ENCODE measurements at regions not wholly inside any gene's neighbourhood (a gene's known extent, or its start where the extent isn't known, plus 50 kb on each side); places are given as distances from the start of the nearest gene placed in this dataset.
A peak's percentile ranks its signal among the peaks of the same experiment; 100 is the strongest.
"Not testable (repeated sequence)": the region's sequence is repeated elsewhere in the genome, so short reads cannot be mapped to it uniquely, and the experiment has no call there.

GRCh38 chr6:27777614-27778355 is 134.4 kb downstream of the OR2B2 start:
- no peak overlapping the region for H3K27ac ChIP-seq
- H3K4me3 ChIP-seq: no peak overlapping the region

- no peak overlapping the region for H3K4me3 ChIP-seq
Observed at GRCh38 chr6:27777126-27777525, 135.1 kb downstream of the OR2B2 start.

GRCh38 chr6:27776504-27776903 is 135.7 kb downstream of the OR2B2 start:
- Histone ChIP-seq H3K4me3 (no peak overlapping the region), H3K27ac (no peak overlapping the region)

More at GRCh38 chr6:27777126-27777525, 135.1 kb downstream of the OR2B2 start:
- H3K27ac ChIP-seq: no peak overlapping the region

DNA sequence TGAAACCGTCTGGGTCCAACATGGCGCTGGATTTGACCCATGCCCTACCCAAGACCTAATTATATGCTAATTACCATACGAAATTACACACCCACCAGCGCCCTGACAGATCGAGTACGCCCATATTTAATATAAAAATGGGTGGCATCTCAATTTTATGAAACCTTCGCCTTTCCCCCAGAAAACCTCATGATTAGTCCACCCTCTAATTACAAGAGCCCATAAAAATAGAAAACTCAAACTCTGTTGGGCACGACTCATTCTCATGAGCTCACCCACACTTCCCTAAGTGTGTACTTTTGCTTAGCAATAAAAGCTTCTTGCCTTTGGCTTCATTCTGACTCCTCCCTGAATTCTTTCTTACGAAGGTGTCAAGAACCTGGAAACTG is 136.4 kb downstream of the OR2B2 start:
- no peak overlapping the region for H3K27ac ChIP-seq
- H3K4me3 ChIP-seq: no peak overlapping the region

- not testable (repeated sequence) for H3K27ac ChIP-seq, H3K4me3 ChIP-seq
Observed at GRCh38 chr6:27775138-27775795, 136.9 kb downstream of the OR2B2 start.

- H3K27ac ChIP-seq: not testable (repeated sequence)
Observed at GRCh38 chr6:27774264-27774600, 138.0 kb downstream of the OR2B2 start.

DNA sequence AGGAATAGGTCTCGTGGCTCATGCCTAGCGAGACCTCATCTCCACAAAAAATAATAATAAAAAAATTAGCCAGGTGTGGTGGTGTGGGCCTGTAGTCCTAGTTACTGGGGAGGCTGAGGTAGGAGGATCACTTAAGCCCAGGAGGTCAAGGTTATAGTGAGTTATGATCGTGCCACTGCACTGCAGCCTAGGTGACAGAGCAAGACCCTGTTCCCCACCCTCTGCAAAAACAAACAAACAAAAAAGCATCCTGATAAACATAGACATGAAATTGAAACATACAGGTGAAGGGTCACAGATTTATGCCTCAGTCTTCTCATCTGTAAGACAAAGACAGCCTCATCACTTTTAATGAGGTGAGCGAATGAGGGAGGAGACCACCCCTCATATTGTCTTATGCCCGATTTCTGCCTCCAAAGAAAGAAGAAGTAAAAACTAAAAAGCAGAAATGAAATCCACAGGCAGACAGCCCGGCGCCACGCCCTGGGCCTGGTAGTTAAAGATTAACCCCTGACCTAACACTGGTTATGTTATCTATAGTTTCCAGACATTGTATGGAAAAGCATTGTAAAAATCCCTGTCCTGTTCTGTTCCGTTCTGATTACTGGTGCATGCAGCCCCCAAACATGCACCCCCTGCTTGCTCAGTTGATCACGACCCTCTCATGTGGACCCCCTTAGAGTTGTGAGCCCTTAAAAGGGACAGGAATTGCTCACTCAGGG is 138.5 kb downstream of the OR2B2 start:
- H3K4me3 ChIP-seq: not testable (repeated sequence)
- peak overlapping the region in 1 of 21 experiments; percentile 10 for H3K27ac ChIP-seq

More at GRCh38 chr6:27774264-27774600, 138.0 kb downstream of the OR2B2 start:
- H3K4me3 ChIP-seq: not testable (repeated sequence)

- Histone ChIP-seq H3K4me3 (peak overlapping the region in 1 of 7 experiments; percentile 0), H3K27ac (peak overlapping the region in 2 of 21 experiments; percentile 21 to 23)
Observed at GRCh38 chr6:27772261-27773001, 139.8 kb downstream of the OR2B2 start.

DNA sequence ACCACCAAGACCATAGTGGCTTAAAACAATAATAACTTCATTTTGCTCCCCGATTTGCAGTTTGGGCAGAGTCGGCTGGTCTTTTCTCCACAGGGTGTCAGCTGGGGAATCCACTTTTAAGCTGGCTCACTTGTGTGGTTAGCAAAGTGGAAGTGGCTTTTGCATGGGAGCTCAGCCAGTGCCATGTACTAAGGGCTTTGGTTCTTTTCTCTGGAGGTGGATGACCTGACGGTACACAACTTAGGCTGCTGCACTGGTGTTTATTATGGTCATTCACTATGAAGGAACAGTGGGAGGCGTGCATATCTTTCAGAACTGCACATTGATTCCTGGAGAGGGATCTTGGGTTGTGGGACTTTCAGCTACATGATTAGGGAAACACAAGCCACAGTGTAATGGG is 141.0 kb downstream of the OR2B2 start:
- H3K4me3 ChIP-seq: no peak overlapping the region
- no peak overlapping the region for H3K27ac ChIP-seq

DNA sequence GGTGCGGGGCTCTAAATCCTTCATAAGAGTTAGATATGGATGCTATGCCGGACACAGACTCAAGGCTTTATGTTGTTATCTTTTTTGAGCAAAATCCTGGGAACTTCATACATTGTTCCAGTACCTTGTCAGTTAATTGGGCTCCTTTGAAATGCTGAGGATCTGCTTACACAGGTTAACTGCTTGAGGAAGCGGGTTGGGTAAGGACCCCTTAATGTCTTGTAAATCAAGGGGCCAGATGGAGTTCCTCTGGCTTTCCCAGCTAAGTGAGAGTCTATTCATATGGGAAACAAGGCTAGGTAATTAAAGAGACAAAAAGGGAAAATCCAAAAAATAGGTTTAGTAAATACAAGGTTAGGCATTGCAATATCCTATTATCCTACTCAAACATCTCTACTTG is 141.5 kb downstream of the OR2B2 start:
- Histone ChIP-seq H3K27ac (no peak overlapping the region), H3K4me3 (no peak overlapping the region)

- Histone ChIP-seq H3K4me3 (no peak overlapping the region), H3K27ac (no peak overlapping the region)
Observed at GRCh38 chr6:27768556-27768955, 143.6 kb downstream of the OR2B2 start.

GRCh38 chr6:27767851-27768250 is 144.3 kb downstream of the OR2B2 start:
- Histone ChIP-seq H3K4me3 (no peak overlapping the region), H3K27ac (no peak overlapping the region)

DNA sequence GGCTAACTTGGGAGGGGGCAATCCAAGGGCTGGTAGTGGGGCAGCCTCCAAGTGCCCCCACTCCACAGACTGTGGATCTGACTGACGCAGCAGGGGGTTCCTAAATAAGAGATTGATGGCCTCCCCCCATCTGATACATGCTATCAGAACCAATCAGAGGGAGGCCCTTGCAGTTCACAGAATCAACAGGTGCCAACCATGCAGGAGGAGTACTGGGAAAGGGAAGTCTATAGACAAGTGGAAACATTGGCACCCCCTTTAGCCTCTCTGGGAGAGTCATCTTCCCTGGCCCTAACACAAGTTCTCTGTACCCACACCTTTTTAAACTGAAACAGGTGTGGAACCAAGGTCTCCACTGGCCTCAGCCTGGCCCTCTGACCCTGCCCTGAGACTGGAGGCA is 145.8 kb downstream of the OR2B2 start:
- Histone ChIP-seq H3K4me3 (no peak overlapping the region), H3K27ac (no peak overlapping the region)

DNA sequence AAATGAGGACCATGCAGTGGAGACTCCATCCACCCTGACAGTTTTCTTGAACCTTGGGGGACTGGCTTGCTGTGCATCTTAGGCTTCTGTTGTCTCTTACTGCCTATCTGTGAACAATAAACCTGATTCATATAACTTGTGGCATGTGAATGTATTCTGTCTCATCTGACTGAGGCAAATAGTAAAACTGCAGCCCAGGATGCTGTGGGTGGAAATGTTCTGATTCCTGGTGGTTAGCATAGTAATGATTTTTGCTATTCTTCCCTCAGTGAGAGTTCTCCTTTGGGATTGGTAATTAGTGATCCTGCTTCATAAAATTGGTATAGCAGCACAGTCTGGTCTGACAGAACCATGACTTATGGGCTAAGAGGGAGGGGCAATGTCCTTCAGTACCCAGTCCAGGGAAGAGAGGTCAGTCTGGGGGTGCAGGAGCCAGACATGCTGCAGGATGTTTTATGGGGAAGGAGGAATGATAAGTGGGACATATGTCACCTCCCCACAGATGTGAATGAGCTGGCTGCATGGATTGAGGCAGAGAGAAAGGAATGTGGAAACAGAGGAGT is 147.1 kb downstream of the OR2B2 start:
- no peak overlapping the region for H3K4me3 ChIP-seq
- no peak overlapping the region for H3K27ac ChIP-seq

- Histone ChIP-seq H3K4me3 (no peak overlapping the region), H3K27ac (no peak overlapping the region)
Observed at GRCh38 chr6:27761391-27761790, 150.8 kb downstream of the OR2B2 start.

- Histone ChIP-seq H3K4me3 (no peak overlapping the region), H3K27ac (no peak overlapping the region)
Observed at GRCh38 chr6:27760464-27760863, 151.7 kb downstream of the OR2B2 start.

DNA sequence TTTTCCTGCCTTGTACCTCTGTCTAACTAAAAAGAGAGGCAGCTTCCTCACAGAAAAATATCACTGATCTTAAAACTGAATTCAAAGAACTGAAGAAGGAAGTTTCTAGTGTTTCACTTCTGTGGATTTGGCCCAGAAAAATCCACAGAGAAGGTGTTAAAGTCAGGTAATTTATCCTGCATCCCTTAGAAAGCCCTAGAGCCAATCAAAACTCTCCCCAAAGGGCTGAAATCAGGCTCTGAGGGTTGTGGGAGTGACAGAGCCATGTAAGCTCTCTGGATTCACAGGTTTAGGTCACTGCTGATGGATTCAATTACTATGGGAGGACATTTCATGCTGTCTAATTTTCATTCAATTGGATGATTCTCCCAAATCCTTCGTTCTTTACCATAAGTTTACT is 152.3 kb downstream of the OR2B2 start:
- Histone ChIP-seq H3K4me3 (no peak overlapping the region), H3K27ac (no peak overlapping the region)

GRCh38 chr6:27758491-27758890 is 153.7 kb downstream of the OR2B2 start:
- Histone ChIP-seq H3K27ac (no peak overlapping the region), H3K4me3 (no peak overlapping the region)

- Histone ChIP-seq H3K4me3 (peak overlapping the region; percentile 31 to 51 (median 38)), H3K27ac (peak overlapping the region in 11 of 21 experiments; percentile 15 to 66 (median 43))
Observed at GRCh38 chr6:27757307-27757706, 154.9 kb downstream of the OR2B2 start.

DNA sequence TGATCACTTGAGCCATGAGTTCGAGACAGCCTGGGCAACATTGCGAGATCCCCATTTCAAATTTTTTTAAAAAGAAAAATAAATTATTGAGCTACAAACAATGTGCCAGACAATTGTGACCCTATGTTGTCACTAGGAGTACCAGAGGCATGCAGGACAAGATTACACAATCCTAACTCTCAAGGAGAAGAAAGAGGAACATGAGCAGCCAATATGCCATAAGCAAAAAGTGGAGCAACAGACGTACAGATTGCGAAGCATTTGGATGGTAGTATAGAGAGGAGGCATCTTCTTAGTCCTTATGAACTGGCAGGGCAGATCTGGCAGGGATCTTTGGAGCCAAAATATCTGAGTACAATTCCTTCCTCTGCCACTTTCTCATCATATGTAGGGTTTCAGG is 156.4 kb downstream of the OR2B2 start:
- Histone ChIP-seq H3K27ac (no peak overlapping the region), H3K4me3 (no peak overlapping the region)
